Activated effector memory CD4-positive, alpha-beta T cell treated with anti-CD3 and anti-CD28 coated beads, Interleukin-2, amount 50 U/mL, for 16 hours (primary cell): ENCODE measurements at regions not wholly inside any gene's neighbourhood (a gene's known extent, or its start where the extent isn't known, plus 50 kb on each side); places are given as distances from the start of the nearest gene placed in this dataset.
"Not testable (repeated sequence)": the region's sequence is repeated elsewhere in the genome, so short reads cannot be mapped to it uniquely, and the experiment has no call there.

ENCODE experiments used
- DNase-seq: peaks from one replicate; pipeline ENCODE4 v3.0.0-alpha.2; 2020

DNA sequence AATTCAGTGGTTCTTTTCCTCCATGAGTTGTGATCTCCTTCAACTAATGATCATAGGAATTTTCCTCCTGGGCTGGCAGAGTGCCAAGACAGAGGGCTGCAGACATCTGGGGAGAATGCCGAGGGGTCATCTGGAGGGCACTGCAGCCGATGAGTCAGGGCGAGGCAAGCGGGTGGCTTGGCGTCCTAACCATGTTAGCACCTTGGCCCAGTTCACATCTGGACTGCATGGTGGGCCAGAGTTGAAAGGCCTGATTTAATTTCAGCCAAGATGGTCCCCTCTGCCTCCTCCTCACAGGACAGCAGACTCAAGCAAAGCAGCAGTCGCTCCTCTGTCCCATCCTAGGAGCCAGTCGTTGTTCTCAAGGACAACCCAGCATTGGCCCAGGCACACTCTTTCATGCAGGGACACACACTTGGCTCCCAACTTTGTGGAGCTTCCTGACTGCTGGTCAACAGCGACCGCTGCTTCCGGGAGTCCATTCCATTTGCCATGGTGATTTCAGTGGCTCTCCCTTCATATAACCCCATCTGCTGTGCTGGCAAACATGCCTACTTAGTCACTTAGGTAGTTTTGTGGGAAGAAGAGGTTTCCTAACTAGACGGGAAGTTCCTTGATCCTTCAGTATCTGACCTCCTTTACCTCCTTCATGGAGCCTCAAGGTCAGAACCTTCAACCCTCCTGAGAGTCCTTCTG is 161.8 kb downstream of the TTC8 start:
- no peak for DNase-seq

DNA sequence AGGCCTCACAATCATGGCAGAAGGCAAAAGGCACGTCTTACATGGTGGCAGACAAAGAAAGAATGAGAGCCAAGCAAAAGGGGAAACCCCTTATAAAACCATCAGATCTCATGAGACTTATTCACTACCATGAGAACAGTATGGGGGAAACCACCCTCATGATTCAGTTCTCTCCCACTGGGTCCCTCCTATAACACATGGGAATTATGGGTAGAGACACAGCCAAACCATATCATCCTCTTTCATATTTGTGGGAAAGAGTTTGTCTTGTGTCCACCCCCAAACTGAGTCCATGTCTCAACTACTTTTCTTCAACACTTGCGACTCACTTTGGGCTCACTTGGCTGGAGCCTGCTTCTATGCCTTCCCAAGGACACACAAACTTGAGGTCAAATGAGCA is 162.5 kb downstream of the TTC8 start:
- not testable (repeated sequence) for DNase-seq

DNA sequence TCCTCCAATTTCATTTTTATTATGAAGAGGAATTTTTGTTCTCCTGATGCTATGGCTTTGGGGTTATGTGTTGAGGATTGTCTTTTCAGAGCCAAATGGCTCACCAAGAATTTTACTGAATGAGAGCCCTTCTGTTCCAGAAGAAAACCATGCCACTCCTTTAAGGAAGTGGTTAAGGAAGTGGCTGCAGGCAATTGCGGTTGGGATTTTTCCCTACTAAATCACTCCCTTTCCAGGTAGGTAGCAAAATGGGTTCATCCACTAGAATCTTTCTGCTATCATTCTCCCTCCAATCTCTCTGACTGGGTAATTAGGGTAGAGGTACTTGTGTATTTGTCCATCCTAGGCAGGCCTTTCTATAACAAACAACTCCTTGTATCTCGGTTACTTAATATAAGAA is 163.1 kb downstream of the TTC8 start:
- no peak for DNase-seq

DNA sequence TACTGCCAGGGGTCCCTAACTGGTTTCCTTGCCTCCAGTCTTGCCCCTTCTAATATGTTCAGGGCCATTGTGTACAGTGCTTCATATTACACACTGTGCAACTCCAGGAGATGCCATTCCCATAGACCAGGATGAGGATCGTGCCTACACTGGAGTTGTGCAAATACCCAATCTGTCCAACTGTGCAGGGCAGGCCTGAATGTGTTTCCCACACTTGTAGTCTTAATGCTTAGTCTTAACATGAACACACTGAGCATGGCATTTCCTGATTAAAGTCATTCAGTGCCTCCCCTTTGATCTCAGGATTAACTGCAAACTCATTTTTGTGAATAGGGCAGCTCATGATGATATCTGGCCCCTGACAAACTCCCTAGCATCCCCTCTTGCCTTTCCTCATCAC is 165.5 kb downstream of the TTC8 start:
- DNase-seq: no peak

DNA sequence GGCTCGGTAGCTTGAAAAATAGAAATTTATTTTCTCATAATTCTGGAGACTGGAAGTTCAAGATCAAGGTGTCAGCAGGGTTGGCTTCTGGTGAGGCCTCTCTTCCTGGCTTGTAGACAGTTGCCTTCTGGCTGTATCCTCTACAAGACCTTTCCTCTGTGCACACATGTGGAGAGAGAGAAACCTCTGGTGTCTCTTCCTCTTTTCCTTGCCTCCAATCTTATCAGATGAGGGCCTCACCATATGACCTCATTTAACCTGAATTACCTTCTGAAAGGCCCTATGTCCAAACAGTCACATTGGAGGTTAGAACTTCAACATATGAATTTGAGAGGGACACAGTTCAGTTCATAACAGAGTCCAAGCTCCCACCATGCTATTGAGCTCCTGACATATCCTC is 166.4 kb downstream of the TTC8 start:
- no peak for DNase-seq

DNA sequence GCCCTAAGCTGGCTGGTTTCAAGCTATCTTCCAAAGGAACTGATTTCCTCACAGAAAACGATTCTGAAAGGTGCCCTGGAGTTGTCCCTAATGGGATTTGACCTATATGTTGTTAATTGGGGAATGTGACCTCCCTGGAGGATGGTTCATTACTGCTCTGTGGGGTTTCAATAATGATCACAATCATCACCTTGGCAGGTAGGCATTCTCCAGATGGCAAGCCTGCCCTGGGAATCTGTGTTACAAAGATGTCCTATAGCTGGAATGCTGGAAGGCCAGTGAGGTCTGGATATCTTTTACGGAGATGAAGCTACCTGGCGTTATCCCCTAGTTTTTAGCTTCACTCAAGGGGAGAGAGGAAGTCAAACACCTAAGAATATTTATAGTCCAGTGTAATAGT is 167.6 kb downstream of the TTC8 start:
- DNase-seq: no peak

DNA sequence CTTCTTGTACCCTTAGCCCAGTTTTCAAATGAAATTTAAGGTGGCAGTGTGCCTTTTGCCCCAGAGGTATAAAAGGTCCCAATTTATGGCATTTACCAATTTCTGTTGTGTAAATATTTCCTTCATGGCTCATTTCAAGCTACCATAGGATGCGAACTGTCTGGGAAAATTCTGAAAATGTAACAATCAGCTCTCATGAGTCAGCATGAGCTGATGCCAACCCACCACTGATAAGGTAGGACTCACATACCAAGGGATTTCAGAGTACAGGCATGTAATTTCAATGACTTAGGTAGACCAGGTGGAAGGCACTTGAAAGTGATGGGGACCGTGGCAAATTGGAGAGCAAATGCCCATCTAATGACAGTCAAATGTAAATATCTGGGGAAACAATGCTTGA is 169.5 kb downstream of the TTC8 start:
- DNase-seq: no peak

DNA sequence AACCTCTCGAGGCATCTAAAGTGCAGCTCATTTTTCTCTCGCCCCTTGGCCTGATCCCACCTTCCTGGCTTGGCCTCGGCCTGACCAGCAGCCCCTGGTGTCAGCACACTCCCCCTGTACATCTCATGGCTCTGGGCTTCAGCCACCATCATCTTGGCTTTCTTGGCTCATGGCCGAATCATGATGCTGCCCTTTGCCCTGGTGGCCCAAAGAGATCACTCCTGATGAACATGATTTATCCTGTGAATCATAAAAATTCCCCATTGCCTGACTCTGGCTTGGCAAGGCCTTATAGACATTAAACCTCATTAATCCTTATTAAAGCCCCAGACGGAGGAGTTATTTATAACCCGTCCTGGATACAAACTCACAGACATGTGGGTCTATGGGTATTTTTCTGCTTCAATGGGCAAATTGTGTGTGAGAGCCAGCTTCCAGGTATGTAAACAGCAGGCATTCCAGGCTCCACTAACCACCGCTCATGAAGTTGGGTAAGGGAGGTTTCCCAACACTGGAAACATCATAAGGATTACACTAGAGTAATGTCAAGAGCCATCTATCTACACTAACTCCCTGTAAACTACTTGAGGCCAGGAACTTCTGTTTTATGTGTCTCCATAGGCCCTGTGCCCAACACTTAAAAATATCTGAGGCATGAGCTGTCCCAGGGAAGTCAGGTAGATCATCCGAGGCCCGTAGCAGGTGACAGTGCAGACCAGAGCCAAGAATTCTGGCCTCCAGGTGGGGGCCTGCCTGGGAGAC is 171.2 kb downstream of the TTC8 start:
- DNase-seq: no peak

DNA sequence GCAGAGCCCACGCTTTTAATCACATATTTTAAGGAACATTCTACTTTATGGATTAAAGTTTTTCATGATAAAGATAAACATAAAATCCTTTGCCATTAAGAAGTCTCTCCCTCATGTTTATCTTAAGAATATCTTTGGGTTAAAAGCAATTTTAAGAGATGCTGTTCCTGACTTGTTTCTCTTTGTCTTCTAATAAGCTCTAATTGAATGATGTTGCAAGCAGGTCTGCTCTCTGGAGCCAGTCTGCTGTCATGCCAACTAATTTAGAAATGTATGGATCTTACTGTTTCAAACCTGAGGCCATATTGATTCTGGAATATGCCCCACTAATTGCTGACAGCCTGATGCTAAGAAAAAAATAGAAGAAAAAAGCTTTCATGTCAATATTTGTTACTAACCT is 173.6 kb downstream of the TTC8 start:
- DNase-seq: no peak

DNA sequence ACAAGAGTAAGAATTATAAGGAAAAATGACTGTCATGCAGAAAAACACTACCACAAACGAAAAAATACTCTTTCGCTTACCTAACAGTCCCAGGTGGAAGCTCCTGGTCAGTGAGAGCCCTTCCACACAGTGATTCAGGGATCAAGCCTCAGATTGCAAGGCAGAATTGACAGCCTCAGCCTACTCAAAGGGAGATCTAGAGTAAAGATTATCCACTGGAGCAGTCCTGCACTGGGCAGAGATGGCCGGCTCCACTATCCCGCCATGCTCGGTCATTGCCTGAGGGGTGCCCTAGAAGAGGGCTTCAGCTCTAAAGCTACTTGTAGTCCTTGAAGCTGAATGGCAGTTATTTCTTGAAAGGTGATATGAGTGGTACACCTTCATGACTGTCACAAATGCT is 174.7 kb downstream of the TTC8 start:
- no peak for DNase-seq

DNA sequence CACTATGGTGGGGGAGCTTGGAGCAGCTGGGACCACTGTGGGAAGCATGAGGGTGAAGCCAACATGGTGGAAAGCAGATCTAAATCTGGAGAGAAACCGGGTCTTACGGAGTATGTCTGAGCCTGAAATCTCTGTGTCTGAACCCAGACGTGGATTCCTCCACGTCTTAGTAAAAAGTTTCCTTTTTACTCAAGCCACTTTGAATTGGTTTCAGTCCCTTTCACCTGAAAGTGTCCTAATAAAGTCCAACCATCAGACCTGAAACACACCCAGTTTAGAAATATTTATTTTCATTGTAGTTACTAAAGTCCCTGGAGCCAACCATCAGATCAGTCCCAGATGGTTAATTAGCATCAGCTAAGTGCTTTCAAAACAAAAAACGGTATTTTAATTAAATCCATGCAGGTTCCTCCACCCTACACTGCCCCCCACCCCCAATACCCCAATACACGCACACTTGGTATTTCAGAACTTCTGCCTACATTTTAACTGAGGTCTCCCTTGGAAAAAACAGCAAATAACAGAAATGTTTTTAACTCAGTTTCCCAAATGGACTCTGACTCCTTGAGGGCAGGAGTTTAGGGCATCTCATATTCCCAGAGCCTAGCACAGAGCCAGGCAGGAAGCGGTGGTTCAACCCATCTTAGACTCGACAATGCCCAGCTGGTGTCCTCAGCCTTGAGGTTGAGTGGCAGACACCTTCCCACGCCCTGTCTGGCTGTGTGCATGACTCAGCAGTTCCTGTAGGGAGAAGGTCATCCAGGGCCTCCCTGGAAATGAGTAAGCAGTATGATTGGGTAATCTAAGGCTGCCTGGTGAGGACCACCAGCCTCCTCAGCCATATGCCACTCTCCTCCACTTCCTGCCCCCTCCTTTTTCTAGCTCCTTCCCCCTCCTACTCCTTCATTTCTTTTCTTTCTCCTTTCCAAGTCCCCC is 175.8 kb downstream of the TTC8 start:
- peak; percentile 64 for DNase-seq

DNA sequence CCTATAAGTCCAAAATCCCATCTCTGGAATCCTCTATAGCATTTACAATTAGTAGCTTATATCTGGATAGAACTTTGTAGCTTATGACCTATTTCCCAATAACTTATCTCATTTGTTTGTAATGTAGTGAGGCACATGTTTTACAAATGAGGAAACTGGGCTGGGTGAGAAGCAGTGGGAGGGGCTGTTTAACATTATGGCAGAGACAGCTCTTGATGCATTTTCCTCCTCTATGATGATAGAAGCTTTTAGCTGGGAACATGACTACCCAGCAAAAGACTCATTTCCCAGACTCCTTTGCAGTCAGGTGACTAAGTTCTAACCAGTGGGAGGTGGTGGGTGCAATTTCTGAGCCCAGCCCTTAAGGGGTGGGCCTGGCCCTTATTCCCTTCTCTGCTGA is 179.7 kb downstream of the TTC8 start:
- DNase-seq: no peak

DNA sequence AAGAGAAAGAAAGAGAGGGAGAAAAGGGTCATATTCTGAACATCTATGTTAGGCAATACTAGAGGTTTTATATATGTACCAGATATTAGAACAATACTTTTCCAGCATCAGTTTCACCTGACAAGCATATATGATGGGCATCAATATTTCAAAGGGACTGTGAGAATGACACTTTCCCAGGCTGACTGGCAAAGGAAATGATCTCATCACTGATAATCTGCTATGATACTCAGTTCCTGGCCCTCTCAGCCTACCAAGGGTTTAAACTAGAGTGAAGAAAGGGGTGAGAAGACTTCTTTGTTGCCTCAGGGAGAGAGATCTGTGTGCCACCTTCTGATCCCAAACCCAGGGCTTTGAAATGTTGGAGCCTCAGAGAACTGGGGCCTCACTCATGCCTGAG is 183.5 kb downstream of the TTC8 start:
- no peak for DNase-seq

DNA sequence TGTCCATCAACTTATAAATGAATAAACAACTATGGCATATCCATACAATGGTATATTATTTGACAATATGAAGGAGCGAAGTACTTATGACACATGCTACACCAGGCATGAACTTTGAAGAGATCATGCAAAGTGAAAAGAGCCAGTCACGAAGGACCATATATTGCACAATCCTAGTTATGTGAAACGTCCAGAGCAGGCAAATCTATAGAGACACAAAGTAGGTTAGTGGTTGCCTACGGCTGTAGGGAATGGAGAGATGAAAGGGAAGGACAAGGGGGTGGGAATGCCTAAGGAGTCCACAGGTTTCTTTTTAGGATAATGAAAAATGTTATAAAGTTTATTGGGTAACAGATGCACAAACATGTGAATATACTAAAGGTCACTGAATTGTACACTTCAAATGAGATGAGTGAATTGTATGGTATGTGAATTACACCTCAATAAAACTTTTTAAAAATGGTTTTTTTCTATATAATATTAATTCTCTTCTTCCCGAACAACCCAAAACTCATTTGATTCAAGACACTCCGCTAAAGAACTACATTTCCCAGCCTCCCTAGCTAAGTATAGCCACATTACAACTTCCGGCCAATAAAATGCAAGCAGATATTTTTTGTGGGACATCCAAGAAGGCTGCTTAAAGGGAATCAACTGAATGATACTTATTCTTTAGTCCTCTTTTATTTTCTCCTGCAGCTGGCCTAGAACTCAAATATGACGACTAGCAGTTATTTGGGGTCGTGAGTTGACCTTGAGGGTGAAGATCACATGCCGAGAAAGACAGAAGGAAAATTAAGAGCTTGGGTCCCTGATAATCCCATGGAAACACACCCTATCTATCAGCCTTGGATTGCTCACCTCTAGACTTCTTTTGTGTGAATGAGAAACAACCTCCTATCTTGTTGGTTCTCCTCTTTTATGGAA is 187.2 kb downstream of the TTC8 start:
- no peak for DNase-seq

DNA sequence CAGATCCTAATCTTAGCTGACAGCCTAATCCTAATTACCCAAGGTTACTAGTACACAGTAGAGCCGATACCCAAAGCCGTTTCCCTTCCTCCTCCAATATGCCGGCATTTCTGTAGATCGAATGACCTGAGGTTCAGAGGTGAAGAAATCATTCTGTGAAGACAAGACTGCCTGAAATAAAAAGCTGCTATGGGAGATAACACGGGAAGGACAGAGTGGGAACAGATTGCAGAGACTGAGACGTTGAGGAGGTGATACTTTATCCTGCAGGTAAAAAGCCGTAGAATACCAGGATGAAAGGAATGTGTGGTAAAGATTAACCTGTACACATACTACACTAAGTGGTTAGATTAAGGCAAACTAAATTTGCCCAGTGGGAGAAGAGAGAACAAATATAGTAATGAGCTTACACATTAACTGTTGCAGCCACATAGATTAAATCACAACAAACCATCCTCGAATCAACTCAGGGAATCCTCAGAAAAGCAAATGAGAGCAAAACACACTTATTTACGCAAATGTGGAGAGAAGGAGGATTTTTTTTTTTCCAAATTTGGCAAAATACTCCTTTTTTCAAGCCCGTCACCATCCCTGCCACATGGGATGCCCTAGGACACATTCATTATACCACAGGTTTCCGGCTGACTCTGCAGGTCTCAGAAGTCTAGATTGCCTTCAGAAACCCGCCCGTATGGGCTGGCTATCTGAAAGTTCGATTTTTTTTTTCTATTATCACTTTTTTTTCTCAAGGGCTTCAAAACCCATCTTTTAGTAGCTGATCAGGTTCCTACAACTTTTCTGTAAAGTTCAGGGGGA is 188.0 kb downstream of the TTC8 start:
- DNase-seq: no peak

DNA sequence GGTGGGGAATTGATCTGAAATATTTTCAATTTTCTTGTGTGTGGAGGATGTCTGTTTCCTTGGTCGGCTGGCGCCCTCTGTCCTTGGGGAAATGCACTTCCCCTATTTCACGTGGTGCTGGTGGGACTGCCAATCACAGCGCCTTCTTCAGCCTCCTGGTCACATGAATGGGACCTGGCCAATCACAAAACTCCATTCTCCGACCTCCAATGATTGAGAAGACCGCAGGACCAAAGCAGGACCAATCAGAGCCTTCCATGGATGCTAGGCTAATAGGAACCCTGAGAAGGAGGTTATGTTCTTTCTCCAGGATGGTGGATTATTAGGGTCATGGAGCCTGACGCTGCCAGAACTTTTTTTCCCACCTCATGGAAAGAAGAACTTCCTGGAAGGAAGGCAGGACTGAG is 188.7 kb downstream of the TTC8 start:
- no peak for DNase-seq

DNA sequence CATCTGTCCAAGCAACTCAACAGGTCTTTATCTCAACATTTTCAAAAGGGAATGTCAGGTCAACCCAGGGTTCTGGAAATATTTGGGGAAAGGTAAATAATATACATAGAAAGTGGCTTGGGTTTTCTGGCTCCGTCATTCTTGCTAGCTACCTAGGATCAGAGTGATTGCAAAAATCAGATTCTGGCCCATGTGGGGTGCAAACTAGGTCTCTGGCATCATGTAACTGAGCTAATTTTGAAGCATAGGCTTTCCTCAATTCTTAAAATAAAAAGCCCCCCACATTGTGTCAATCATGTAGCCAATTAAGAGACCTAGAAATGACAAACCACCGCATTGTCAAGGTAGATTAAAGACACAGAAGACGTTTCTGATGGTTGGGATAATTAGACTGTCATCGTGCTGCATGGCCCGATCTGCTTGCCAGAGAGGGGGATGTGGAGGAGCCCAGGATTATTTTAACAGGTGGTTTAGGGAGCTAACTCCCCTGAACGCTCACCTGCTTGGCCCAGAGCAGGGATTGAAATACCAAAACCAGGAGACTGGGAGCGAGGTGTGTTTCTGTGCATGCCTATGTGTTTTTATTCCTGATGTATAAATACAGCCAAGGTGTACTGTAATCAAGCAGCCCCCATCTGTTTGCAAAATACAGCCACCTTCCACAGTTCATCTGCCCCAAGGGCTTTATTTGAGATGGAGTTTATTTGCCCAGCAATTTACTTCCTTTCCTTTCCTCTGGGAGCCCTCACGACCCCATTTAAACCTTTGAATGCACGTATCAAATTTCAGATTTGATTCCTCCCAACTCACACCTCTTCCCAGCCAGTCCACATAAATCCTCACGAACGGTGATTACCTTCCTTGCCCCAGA is 189.5 kb downstream of the TTC8 start:
- DNase-seq: no peak

DNA sequence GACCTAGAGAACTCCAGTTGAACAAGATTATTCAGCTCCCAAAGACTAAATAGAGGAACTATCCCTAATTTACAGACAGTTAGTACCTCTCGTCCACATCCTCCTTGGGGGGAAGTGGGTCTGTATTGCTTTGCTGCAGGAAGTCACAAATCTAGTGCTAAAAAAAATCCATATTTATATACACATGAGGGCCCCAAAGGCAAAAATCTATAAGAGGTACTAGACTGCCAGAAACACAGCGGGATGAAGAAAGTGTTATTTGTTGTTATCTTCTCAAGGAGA is 190.1 kb downstream of the TTC8 start:
- DNase-seq: no peak

DNA sequence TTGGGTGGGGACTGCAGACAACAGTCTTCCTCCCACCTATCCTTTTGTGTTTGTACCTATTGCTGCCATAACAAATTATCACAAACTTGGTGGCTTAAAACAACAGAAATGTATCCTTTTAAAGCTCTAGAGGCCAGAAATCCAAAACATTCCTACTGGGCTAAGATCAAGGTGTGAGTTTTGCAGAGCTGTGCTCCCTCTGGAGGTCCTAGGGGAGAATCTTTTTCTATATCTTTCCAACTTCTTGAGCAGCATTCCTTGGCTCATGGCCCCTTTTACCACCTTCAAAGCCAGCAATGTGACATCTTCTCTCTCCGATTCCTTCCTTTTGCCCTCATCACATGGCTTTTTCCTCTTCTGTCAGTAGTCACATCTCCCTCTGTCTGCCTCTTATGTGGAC is 190.6 kb downstream of the TTC8 start:
- DNase-seq: no peak

DNA sequence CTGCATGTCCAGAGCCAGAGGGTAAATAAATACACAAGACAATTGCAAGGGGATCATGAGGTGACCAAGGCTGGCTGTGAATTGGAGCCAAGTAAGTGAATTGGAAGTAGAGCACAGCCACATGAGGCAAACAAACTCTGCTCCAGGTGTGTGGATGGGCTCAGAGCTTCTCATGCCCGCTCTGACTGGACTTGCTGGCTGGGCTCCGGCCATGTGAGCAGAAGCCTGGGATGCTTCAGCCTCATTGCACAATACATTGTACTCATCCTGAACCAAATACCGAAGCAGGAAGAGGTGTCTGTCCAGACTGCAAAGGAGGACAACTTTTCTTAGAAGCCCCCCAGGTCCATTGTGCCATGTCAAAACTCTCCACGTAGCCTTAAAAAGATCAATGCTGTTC is 193.0 kb downstream of the TTC8 start:
- DNase-seq: no peak

DNA sequence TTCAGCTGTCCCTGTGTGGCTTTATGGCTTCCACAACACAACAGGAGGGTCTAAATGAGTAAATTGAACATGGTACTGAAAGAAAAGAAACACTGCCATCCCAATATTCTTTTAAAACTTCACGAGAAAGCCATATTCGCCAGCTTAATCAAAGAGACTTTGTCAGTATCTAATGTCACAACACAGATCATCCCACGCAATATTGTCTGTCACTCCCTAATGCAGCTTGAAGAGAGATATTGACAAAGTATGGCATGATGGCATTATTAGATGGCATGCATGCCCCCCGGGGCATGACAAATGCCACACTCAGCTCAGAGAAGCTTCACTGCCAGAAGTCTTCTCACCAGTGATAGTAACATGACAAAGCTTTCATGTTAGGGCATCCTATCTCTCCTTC is 197.8 kb downstream of the TTC8 start:
- DNase-seq: no peak
